ENCODE measurements at regions not wholly inside any gene's neighbourhood (a gene's known extent, or its start where the extent isn't known, plus 50 kb on each side); places are given as distances from the start of the nearest gene placed in this dataset.

GRCh38 chr13:62431852-62432251 lies 1016.2 kb upstream of the PCDH20 start:
- TF ChIP-seq CTCF (IDR thresholded peaks at IDR 0.05) = no peak
- TF ChIP-seq ZFX (IDR thresholded peaks at IDR 0.05; ENCODE audit: borderline replicate concordance) = no peak

Data from 22Rv1 (cell line).